ENCODE measurements at regions not wholly inside any gene's neighbourhood (a gene's known extent, or its start where the extent isn't known, plus 50 kb on each side); places are given as distances from the start of the nearest gene placed in this dataset.
"Not testable (repeated sequence)": the region's sequence is repeated elsewhere in the genome, so short reads cannot be mapped to it uniquely, and the experiment has no call there.

DNA sequence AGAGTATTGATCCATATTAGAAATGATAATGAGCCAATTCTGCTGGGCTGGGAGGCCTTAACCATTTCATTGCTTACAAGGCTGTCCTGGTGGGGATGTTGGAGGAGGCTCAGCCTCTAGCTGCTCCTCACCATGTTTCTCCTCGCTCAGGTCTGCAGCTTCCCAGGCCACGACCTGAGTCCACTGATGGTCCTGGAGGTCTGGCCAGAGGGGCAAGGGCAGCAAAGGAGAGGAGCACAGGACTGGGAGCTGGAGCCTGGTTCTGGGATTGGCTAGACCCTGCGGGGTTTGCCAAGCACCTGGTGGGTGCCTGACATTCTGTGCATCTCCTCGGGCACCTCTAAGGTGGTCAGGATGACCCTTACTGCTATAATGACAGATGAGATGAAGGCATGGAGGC lies 92.6 kb downstream of the KIF26A start:
- DNase-seq = no peak

- no peak for DNase-seq
These were observed 93.7 kb downstream of the KIF26A start for GRCh38 chr14:104232070-104232484.

DNA sequence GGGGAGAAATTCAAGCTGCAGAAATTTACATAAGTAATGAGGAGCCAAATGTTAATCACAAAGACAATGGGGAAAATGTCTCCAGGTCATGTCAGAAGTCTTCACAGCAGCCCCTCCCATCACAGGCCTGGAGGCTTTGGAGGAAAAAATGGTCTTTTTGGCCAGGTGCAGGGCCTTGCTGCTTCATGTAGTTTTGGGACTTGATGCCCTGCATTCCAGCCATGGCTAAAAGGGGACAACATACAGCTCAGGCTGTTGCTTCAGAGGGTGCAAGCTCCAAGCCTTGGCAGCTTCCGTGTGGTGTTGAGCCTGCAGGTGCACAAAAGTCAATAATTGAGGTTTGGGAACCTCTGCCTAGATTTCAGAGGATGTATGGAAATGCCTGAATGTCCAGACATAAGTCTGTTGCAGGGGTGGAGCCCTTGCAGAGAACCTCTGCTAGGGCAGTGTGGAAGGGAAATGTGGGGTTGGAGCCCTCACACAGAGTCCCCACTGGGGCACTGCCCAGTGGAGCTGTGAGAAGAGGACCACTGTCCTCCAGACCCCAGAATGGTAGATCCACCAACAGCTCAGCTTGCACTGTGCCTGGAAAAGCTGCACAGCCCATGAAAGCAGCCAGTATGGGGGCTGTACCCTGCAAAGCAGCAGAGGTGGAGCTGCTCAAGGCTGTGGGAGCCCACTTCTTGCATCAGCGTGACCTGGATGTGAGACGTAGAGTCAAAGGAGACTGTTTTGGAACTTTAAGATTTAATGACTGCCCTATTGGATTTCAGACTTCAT lies 95.8 kb downstream of the KIF26A start:
- not testable (repeated sequence) for DNase-seq

DNA sequence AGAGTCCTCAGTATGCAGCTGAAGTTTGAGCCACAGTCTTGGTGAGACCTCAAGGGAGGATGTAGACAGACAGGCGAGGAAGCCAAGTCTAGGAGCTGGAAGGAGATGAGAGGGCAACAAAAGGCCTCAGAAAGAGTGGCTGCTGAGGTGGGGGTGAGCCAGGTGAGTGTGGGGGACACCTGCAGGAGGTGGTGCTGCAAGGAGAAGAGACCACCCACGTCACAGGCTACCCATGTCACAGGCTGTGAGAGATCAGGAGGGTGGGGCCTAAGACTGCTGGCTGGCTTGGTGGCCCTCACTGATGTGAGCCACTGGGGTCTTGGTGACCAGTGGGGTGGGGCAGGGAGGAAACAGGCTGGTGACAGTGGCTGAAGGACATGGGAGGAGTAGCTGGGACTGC lies 97.3 kb downstream of the KIF26A start:
- no peak for DNase-seq

DNA sequence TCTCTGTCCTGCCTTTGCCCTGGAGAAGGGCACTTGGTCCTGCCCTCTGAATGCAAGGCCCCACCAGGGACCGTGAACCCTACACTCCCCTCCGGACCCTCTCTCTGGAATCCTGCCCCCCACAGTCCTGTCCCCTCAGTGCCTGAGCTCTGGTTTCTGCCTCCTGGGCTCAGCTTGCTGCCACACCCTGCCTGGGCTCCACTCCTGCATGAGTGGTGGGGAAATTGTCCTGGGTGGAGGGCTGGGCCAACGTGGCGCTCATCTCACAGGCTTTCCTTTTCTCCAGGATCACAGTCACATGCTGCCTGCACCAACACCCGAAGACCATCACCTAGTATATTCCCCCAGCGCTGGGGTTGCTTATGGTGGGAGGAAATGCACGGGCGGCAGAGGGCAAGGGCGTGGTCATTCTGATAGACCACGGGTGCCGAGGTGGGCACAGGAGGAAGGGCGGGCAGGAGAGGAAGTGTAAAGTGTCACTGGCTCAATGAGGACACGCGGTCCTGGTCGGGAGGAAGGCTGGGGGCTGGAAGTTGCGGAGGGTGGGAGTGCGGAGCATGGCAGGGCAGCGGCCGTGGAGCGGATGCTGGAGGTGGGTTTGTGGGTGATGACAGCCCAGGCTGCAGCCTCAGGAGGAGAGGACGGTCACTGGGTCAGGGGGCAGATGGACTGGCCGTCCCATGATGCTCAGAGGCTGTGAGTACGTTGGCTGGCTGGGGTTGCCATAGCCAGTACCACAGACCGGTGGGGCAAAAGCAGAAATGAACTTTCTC lies 99.5 kb downstream of the KIF26A start:
- no peak for DNase-seq

DNA sequence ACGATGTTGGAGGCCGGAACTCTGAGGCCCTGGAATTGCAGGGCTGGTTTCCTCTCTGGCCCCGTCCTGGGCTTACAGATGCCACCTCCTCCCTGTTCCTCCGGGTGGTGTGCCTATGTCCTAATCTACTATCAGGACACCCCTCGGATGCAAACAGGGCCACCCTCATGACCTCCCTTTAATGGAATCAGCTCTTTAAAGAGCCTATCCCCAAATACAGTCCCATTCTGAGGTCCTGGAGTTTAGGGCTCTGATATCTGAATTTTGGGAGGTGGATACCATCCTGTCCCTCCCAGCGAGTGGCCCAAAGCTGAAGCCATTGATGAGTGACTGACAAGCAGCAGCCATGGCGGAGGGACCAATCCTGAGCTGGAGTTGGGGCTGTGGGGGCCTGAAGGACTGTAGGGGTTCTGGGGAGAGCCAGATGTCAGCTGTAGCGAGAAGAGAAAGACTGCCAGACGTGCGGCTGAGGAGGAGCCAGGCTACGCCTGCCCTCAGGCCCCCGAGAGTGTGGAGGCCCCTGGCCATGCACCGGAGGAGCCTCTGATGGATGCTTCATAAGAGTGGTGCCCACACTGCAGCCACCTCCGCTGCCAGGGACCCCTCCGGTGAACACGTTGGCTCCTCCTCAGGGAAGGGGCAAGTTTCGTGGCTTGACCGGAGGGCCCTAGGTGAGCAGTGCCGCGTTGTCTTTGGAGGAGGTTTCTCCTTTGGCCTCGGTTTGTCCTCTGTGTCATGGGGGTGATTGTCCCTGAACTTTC lies 100.2 kb downstream of the KIF26A start:
- no peak for DNase-seq

DNA sequence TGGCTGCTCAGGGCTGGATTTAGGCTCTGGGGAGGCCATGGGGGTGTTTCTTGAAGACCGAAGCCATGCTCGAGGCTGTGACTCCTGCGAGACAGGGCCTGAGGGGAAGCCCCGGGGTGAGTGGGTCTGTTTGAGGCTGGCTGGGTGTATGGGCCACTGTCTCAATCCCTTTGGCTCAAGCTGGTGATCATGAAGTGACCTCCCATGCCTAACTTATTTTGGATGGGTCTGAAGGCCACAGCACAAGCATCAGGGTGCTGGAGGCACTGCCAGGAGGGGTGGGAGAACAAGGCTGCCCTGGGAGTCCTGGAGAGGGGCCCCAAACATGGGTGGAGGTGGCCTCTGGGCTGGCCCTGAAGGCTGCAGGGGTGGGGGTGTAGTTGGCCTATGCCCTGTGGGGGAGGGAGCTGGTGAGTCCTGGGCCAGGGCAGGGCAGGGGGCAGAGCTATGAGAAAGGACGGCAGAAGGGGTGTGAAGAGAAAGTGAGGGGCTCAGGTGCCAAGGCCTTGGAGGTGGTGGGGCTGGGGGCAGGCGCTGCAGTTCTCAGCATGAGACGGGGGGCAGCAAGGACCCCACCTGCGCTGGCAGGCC lies 100.9 kb downstream of the KIF26A start:
- DNase-seq = no peak

DNA sequence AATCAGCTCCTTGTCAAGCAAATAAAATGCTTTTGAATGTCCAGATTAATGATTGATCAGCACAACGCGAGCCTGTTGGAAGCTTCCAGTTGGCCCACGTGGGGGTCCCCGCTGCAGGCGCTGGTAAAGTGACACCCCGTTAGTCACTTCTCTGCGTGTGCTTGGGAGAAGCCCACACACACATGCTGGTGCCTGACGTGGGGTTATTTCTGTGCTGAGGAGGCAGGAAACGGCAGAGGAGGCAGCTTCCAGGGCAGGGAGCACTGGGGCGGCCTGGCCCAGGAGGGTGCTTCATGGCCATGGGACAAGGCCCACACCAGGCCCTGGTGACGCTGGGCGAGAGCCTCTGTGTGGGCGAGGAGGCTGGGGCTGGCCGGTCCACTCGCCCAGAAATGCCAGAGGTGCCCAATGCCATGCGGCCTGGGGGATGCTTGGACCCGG lies 101.5 kb downstream of the KIF26A start:
- no peak for DNase-seq

DNA sequence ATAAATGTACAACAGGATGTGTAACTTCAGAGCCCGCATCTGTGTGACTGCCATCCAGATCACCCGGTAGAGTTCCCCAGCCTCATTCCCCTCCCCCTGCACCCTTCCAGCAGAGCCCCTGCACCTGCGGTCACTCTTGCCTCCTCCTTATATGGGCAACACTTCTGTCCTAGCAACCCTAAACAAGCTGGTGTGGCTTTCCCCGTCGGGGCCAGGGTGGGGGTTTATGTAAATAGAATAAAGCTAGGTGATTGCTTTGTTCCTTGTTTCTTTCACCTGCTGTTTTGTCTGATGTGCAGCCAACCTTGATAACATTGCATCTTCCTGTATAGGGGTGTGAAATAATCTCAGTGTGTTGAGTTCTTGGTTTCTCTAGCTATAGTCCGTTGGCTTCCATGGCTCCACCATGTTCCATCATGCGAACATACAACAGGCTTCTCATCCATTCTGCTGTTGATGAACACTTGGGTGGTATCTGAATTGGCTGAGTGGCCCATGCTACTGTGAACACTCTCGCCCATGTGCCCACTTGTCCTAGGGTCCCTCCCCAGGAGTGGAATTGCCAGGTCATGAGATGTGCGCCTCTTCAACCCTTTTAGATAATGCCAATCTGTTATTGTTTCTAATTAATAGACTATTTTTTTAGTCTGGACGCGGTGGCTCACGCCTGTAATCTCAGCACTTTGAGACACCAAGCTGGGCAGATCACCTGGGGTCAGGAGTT lies 102.2 kb downstream of the KIF26A start:
- DNase-seq = peak; percentile 62

- no peak for DNase-seq
These were observed 104.8 kb downstream of the KIF26A start for GRCh38 chr14:104243200-104243599.

DNA sequence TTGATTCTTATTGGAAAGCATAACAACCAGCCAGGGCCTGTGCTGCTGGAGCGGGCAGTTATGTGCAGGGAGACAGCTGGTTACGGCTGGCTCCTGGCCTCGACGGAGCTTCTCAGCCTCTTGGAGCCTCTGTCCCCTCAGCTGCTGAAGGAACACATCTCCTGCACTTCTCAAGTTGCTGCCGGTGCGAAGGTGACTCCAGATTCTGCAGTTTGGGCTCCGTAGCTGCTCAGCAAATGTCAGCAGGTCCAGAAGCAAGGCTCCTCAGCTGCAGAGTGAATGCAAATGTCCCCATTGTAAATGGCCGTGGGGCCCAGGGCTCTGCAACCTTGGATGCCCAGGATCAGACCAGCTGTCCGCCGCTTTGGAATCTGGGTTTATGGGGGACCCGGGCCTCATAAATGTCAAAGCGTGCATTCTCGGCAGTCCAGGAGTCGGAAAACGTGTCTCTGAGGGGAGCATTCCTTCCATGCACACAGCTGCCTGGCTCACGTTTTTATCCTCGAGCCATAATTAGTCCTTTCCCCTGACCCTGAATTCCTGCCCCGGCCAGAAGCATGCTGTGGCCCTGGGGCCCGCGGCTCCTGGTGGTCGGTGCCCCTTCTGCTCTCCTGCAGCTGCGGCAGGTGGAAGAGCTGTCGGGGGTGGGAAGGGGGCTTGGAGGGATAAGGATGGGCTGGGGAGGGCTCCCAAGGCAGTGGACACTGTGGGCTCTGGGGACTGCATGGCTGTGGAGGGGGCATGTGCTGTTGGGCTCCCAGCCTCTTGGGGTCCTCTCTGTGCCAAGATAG lies 106.0 kb downstream of the KIF26A start:
- no peak for DNase-seq

- DNase-seq = no peak
These were observed 106.7 kb downstream of the KIF26A start for GRCh38 chr14:104245075-104245474.

DNA sequence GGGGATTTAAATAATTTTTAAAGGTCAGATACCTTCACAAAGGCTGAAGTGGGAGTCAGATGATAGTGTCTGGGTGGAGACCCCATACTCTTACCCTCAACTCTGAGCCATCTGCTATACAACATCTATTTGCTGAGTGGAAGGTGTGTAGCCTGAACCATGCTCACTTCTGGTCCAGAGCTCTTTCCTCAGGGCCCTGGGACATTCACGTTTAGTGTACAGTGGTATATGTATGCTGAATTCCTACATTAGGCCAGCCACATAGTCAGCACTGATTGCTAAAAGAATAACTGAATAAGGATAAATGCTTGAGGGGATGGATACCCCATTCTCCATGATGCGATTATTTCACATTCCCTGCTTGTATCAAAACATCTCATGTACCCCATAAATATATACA lies 107.3 kb downstream of the KIF26A start:
- no peak for DNase-seq

- DNase-seq = no peak
These were observed 108.3 kb downstream of the KIF26A start for GRCh38 chr14:104246401-104247335.

DNA sequence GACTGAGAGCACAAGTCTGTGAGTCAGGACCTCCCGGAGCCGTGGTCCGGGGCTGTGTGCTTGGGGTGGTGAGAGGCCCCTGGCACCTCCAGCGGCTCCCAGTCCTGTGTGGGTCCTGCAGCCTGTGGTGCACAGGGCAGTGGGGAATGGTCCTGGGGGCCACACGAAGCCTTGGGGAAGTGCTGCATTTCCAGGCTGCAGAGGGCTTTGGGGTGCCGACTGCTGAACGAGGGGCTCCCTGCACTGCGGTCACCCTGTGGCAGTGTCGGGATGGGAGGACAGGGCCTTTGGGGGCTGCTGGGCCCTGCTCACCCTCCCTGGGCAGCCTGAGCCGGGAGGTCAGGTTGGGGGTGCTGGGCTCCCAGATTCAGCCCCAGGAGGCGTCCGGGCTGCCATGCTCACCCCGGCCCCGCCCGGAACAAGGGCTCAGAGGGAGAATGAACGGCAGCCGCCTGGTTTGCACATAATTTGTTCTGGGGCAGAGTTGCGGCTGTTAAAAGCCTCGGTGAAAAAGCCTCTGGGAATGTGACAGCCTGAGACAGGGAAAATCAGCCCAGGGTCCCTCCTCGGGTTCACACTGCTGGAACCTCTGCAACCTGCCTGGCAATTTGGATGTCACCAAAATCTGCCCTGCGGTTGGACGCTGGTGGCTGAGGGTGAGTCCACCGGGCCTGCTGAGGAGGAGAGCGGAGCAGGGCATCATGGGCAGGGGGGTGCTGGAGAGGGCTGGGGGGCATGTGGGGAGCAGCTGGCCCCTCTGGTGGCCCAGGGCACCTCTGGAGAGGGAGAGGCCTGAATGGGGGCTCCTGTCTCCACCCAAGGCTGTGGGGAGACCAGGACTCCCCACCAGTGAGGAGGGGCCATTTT lies 109.2 kb downstream of the KIF26A start:
- no peak for DNase-seq

DNA sequence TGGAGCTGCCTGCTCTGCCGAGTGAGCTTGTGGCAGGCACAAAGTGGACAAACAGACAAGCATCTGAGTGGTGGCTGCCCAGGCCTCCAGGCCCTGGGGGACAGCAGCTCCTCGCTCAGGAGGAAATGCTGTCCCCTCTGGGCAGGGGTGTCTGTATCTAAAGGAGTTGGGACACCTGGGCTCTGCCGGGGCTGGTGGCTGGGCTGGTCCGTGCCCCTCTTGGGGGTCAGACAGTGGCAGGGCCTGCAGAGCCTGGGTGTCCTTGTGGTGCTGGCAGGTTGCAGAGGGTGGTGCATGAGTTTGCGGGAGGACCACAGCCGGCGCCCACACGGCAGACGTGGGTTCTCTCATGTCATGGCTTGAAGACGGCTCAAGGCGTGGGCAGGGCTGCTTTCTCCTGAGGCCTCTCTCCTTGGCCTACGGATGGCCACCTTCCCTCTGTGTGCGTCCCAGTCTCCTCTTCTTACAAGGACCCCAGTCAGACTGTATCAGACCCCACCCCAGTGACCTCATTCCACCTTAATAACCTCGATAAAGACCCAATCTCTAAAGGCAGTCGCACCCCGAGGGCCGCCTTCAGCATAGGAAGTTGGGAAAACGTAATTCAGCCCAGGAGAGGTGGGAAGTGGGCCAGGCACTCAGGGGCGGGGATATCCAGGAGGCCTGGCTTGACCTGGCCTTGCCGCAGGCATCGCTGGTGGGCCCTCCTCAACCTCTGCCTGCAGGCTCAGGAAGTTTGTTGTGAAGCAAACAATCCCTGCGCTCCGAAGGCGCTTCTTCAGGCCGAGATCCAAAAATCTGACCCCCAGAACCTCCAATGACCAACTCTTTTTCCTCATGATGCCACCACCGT lies 110.0 kb downstream of the KIF26A start:
- no peak for DNase-seq

DNA sequence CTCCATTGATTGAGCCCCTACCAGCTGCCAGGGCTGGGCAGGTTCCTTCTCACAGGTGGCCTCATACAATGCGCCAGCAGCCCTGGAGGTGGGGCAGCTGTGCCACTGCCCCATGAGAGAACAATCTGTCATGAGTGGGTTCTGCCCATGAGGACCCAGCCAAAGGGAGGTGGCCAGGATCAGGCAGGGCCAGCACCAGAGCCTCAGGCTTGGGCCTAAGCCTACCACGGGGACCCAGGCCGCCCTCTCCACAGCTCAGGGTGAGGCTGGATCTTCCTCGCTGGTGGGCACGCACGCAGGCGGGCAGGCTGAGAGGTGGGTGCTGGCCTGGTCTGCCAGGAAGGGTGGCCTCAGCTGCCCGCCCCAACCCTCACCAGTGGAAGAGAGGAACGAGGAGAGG lies 110.7 kb downstream of the KIF26A start:
- no peak for DNase-seq

DNA sequence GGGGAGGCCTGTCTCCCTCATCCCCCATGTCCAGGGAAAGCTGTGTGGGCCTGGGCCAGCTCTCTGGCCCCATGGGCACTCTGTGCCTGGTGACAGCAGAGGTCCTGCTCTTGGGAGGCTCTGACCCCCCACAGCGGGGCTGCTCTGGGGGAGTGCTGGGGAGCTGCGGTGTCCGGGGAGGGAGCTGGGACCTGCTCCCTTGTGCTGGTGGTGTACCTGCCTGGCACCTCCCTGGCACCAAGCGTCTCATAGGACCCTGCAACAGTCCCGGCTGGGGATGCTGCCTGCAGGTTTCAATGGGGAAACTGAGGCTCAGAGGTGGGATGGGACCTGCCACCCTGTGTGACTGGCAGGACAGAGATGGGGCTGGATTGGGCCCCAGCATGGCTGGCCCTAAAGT lies 111.3 kb downstream of the KIF26A start:
- DNase-seq = no peak
